GM12878 (cell line): ENCODE measurements at regions not wholly inside any gene's neighbourhood (a gene's known extent, or its start where the extent isn't known, plus 50 kb on each side); places are given as distances from the start of the nearest gene placed in this dataset.

Source experiments
- ATAC-seq: fragments of 200-7000 bp; cut with Tn5 transposase; 3 replicates; pipeline ENCODE4 v1.9.1; 2020; ENCODE audit warnings: mild to moderate bottlenecking, moderate library complexity
- BruUV-seq: library from RNA; stranded (reverse); fragments of 400-500 nt; replicated peaks from 2 replicates; lab custom pipeline; 2021; lab: Mats Ljungman, UMichigan
- CTCF ChIA-PET: fragments of 300-600 bp; sonication (Branson Sonifier 250); formaldehyde crosslinking; extraction: SDS; loops from one replicate; lab custom pipeline; 2021; ENCODE audit warnings: inconsistent platforms; lab: Yijun Ruan, JAX
- POLR2A ChIA-PET: fragments of 350-600 bp; formaldehyde crosslinking; extraction: SDS; loops from one replicate; lab custom pipeline; 2021; ENCODE audit warnings: inconsistent platforms; lab: Charles Lee
- RAD21 ChIA-PET: fragments of 300-600 bp; sonication (Branson Sonifier 250); formaldehyde crosslinking; loops from one replicate; lab custom pipeline; 2023; ENCODE audit warnings: antibody characterized with exemption; ENCODE audit not compliant: unreplicated experiment; lab: Charles Lee
- SMC1A ChIA-PET: fragments of 300-600 bp; sonication (Branson Sonifier 250); formaldehyde crosslinking; loops from one replicate; lab custom pipeline; 2023; ENCODE audit not compliant: unreplicated experiment, uncharacterized antibody; lab: Charles Lee
- DNase-seq: peaks from one replicate; pipeline ENCODE4 v3.0.0-alpha.2; 2011; ENCODE audit warnings: low read depth, low spot score
- FAIRE-seq: peaks from 3 replicates; lab custom pipeline; 2011; peaks lifted over from hg19 to GRCh38; lab: Jason Lieb, UNC
- H2AFZ ChIP-seq: 2 replicates; pipeline ENCODE4 v1.6.0; 2011; ENCODE audit warnings: low read depth, low read length, control low read depth; ENCODE audit not compliant: control insufficient read depth
- H3K27ac ChIP-seq: 2 replicates; pipeline ENCODE4 v1.5.1; 2011; ENCODE audit warnings: control low read depth; ENCODE audit not compliant: control insufficient read depth, insufficient read depth
- H3K27me3 ChIP-seq, 2 experiments: replicated peaks in 1 of 2; 2 replicates each; pipeline versions ENCODE4 v1.6.0 to v1.6.1; 2011; ENCODE audit warnings: low read length in 1 of 2; ENCODE audit not compliant: control insufficient read depth in 2 of 2, insufficient read depth in 2 of 2
- H3K36me3 ChIP-seq, 2 experiments: 2 replicates each; pipeline ENCODE4 v1.5.1; 2011; ENCODE audit warnings: low read length in 1 of 2; ENCODE audit not compliant: control insufficient read depth in 2 of 2, insufficient read depth in 2 of 2
- H3K4me1 ChIP-seq: 2 replicates; pipeline ENCODE4 v1.6.1; 2011; ENCODE audit warnings: mild to moderate bottlenecking, low read length, moderate library complexity, mixed read lengths; ENCODE audit not compliant: control insufficient read depth, insufficient read depth
- H3K4me2 ChIP-seq: 2 replicates; pipeline ENCODE4 v1.6.0; 2011; ENCODE audit warnings: control low read depth; ENCODE audit not compliant: control insufficient read depth, insufficient read depth
- H3K4me3 ChIP-seq: fragments of 200-600 bp; sonication (generic); 2 replicates; pipeline ENCODE4 v1.5.1; 2016
- H3K79me2 ChIP-seq: 2 replicates; pipeline ENCODE4 v1.6.0; 2011; ENCODE audit warnings: low read length; ENCODE audit not compliant: control insufficient read depth, insufficient read depth
- H3K9ac ChIP-seq: 2 replicates; pipeline ENCODE4 v1.8.0; 2011; ENCODE audit warnings: low read length, control low read depth, mixed read lengths; ENCODE audit not compliant: control insufficient read depth, insufficient read depth
- H3K9me3 ChIP-seq: replicated peaks from 3 replicates; pipeline ENCODE4 v1.5.1; 2011; ENCODE audit warnings: mild to moderate bottlenecking, low read length; ENCODE audit not compliant: control insufficient read depth, insufficient read depth
- H4K20me1 ChIP-seq: 2 replicates; pipeline ENCODE4 v1.6.0; 2011; ENCODE audit not compliant: control insufficient read depth, insufficient read depth
- CEBPB ChIP-seq, 2 experiments: fragments of 150-350 bp in 1 of 2; IDR thresholded peaks; 2 replicates each; pipeline ENCODE4 v1.6.1; 2012 to 2014; ENCODE audit warnings: low read depth in 2 of 2, low read length in 2 of 2, borderline replicate concordance in 1 of 2, inconsistent platforms in 1 of 2
- E2F4 ChIP-seq: IDR thresholded peaks from 2 replicates; pipeline ENCODE4 v1.6.1; 2012; ENCODE audit warnings: low read depth, low read length, improper control_type of control experiment
- NKRF ChIP-seq: fragments of 450-650 bp; conservative IDR thresholded peaks from 2 replicates; pipeline ENCODE4 v1.6.1; 2017; ENCODE audit warnings: mild to moderate bottlenecking, moderate library complexity
- POU2F2 ChIP-seq: IDR thresholded peaks from 3 replicates; pipeline ENCODE4 v1.6.1; 2011; ENCODE audit warnings: low read depth, mild to moderate bottlenecking, low read length, borderline replicate concordance
- RELA ChIP-seq: fragments of 450-650 bp; IDR thresholded peaks from 2 replicates; pipeline ENCODE4 v1.8.0; 2014; ENCODE audit warnings: borderline replicate concordance; ENCODE audit not compliant: partially characterized antibody
- SP1 ChIP-seq: IDR thresholded peaks from one replicate; pipeline ENCODE4 v1.6.1; 2011; ENCODE audit warnings: low read depth, low read length
- ZNF274 ChIP-seq: IDR thresholded peaks from one replicate; pipeline ENCODE4 v1.8.0; 2011; ENCODE audit not compliant: insufficient read length, insufficient read depth
- ZNF622 ChIP-seq: fragments of 450-650 bp; IDR thresholded peaks from 2 replicates; pipeline ENCODE4 v1.6.1; 2017; ENCODE audit warnings: mild to moderate bottlenecking, inconsistent platforms
- ZSCAN29 ChIP-seq: fragments of 450-650 bp; IDR thresholded peaks from 2 replicates; pipeline ENCODE4 v1.6.1; 2017; ENCODE audit warnings: mild to moderate bottlenecking, moderate library complexity
- WGBS: methylation state at CpG from one replicate; pipeline ENCODE4 v1.1.6; 2016; ENCODE audit warnings: low lambda C conversion rate; ENCODE audit not compliant: insufficient replicate concordance, insufficient coverage; ENCODE audit errors: missing lambda C conversion rate; 5-methylcytosine and 5-hydroxymethylcytosine counted together
- in situ Hi-C: fragments of 300-500 bp; cut with MboI; formaldehyde crosslinking; loops from 9 replicates; pipeline ENCODE4 v1.14.3; 2018; ENCODE audit warnings: mixed read lengths
- intact Hi-C: fragments of 100-400 bp; cut with micrococcal nuclease; formaldehyde crosslinking; loops from one replicate; pipeline ENCODE4 v1.14.2; 2022; ENCODE audit not compliant: unreplicated experiment

DNA sequence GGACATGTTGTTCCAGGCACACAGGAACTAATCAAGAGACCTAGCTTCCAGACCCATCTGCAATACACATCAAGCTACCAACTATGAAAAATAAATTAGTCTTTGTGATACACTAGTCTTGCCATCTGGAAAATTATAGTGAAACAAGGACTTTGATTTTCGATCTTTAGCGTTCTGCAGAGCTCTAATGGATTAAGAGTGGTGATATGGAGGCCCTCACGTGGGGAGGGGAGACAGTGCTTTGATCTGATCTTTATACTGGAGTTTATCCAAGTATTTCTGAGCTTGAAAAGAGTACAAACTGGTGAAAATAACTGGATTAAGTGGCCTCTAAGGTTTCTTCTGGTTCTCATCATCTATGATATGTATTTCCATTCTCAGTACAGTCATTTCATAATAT is 273.4 kb upstream of the CDH7 start:
- Histone ChIP-seq H3K9me3 (no peaks in the 10 kb centered on the region), H3K27me3 (no peaks in the 10 kb centered on the region), H3K27ac (no peak overlapping the region), H4K20me1 (no peaks in the 10 kb centered on the region), H3K36me3 (no peaks in the 10 kb centered on the region), H3K4me3 (no peak overlapping the region), H3K9ac (no peak overlapping the region), H2AFZ (no peak overlapping the region), H3K79me2 (no peaks in the 10 kb centered on the region), H3K4me1 (no peaks in the 10 kb centered on the region), H3K4me2 (no peak overlapping the region)
- DNase-seq (no peak), ATAC-seq (no peak), FAIRE-seq (no peak)
- ChIA-PET SMC1A (interaction anchor here (1.4 kb wide), 1 partner anchor 19 kb away, joined by 4 read pairs; no protein-coding TSS in a partner anchor), POLR2A (no interaction called here), RAD21 (no interaction called here), CTCF (interaction anchor here (0.5 to 0.9 kb wide), 2 partner anchors 29 to 409 kb away, joined by 3 to 4 read pairs; no protein-coding TSS in a partner anchor)
- 4% methylated on average over 3 of the region's 3 CpGs for WGBS
- intact Hi-C loops (no loop called here), in situ Hi-C loops (no loop called here)
- no TSS peak for BruUV-seq
- TF ChIP-seq ZNF274, result no peak
- no peak for TF ChIP-seq NKRF
- no peak for TF ChIP-seq E2F4
- no peak for TF ChIP-seq ZNF622
- TF ChIP-seq POU2F2, result no peak
- TF ChIP-seq CEBPB (IDR thresholded peaks at IDR 0.05; ENCODE audit: borderline replicate concordance in 1 of 2, low read depth in 2 of 2, low read length in 2 of 2), result no peak
- no peak for TF ChIP-seq ZSCAN29
- no peak for TF ChIP-seq RELA
- TF ChIP-seq SP1, result no peak
